Coronary artery (tissue), 2 donors: ENCODE measurements at regions not wholly inside any gene's neighbourhood (a gene's known extent, or its start where the extent isn't known, plus 50 kb on each side); places are given as distances from the start of the nearest gene placed in this dataset.

Source experiments
- DNase-seq: peaks from one replicate; pipeline ENCODE4 v3.0.0-alpha.2; 2017; ENCODE audit warnings: low spot score
- H3K27ac ChIP-seq, 2 donors: fragments of 200-600 bp; sonication (generic); one replicate each; pipeline ENCODE4 v1.5.1; 2016 to 2019
- H3K4me3 ChIP-seq: fragments of 200-600 bp; sonication (generic); 2 replicates; pipeline ENCODE4 v1.5.1; 2016; ENCODE audit warnings: mild to moderate bottlenecking, moderate library complexity
- CTCF ChIP-seq: fragments of 200-600 bp; sonication (generic); IDR thresholded peaks from one replicate; pipeline ENCODE4 v1.5.1; 2019; ENCODE audit warnings: antibody characterized with exemption

- no peak for DNase-seq
- no peak for TF ChIP-seq CTCF
- no peak overlapping the region for H3K4me3 ChIP-seq
- H3K27ac ChIP-seq: no peak overlapping the region
Measured at GRCh38 chr15:49706805-49707204, 86.0 kb downstream of the DTWD1 start.

DNA sequence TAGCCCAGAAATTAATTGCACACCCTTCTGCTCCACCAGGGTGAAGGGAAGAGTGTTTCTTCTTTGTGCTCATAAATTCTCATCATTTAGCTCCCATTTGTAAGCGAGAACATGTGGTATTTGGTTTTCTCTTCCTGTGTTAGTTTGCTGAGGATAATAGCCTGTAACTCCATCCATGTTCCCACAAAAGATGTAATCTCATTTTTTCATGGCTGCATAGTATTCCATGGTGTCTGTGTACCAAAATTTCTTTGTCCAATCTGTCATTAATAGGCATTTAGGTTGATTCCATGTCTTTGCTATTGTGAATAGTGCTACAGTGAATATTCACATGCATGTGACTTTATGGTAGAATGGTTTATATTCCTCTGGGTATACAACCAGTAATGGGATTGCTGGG lies 86.8 kb downstream of the DTWD1 start:
- TF ChIP-seq CTCF: no peak
- Histone ChIP-seq H3K4me3 (no peak overlapping the region), H3K27ac (no peak overlapping the region)
- DNase-seq: no peak

DNA sequence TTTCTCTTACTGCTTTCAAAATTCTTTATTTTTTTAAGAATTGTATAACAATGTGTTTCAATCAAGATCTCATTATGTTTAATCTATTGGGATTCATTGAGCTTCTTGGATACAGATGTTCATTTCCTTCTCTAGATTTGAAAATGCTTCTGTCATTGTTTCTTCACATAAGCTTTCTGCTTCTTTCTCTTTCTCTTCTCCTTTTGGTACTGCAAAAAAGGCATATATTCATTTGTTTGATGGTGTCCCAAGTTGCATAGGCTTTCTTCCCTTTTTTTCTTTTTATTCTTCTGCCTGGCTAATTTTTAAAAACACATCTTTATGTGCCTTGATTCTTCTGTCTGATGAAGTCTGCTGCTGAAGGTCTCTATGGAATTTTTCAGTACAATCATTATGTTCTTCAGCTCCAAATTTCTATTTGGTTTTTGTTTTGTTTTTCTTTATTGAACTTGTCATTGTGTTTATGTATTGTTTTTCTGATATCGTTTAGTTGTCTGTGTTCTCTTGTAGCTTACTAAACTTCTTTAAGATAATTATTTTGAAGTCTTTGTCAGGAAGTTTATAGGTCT lies 88.9 kb downstream of the DTWD1 start:
- no peak for TF ChIP-seq CTCF

GRCh38 chr15:49712162-49712561 lies 91.3 kb downstream of the DTWD1 start:
- H3K4me3 ChIP-seq: no peak overlapping the region
- H3K27ac ChIP-seq: no peak overlapping the region
- no peak for DNase-seq
- TF ChIP-seq CTCF: no peak

More for the DNA sequence above, 88.9 kb downstream of the DTWD1 start:
- DNase-seq: no peak
- no peak overlapping the region for H3K27ac ChIP-seq
- no peak overlapping the region for H3K4me3 ChIP-seq

DNA sequence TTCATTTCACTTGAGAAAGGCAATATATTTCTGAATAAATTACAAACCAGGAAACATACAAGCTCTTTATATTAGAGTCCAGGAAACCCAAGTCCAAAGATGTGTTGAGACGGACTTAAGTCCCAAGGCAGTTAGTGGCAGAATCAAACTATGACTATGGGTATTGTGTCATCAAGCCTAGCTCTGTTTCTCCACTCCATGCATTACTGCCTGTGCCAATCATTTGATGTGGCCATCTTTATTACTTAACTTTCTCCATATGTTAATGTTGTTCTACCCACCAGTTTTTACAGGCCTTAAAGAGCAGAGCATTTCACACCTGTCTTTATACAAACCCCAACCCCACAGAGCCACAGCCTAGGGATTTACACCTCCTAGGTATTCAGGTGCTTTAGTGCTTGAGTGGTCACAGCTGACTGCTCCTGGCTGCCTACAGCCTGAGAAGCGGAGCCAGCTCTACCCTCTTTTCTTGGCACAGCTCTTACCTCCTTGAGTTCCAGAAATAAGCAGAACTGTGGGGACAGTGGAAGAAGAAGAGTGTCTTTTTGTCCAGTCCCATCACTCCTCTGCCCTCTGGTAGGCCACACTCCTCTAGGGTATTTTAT lies 92.1 kb downstream of the DTWD1 start:
- no peak for TF ChIP-seq CTCF
- no peak for DNase-seq
- Histone ChIP-seq H3K27ac (no peak overlapping the region), H3K4me3 (no peak overlapping the region)

DNA sequence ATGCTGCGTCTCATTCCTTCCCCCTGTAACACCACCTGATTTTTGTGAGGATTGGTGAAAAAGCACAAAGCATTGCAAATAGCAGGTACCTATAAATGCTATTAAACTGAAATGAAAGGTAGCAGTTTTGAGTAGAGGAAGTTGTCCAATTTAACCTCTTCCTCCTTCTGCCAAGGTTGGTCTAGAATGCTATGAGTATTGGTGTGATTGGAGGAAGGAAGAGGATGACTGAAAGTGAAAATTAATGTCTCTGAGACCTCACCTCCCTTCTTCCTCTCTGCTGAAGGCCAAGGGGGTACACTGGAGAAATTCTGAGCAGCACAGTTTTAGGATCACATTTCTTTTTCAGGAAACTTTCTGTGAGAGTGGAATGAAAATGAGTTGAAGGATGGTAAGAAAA lies 94.4 kb downstream of the DTWD1 start:
- H3K4me3 ChIP-seq: no peak overlapping the region
- TF ChIP-seq CTCF: no peak
- no peak for DNase-seq
- no peak overlapping the region for H3K27ac ChIP-seq

GRCh38 chr15:49715701-49716100 lies 94.9 kb downstream of the DTWD1 start:
- no peak for TF ChIP-seq CTCF
- DNase-seq: no peak
- no peak overlapping the region for H3K27ac ChIP-seq
- H3K4me3 ChIP-seq: no peak overlapping the region
